Astrocyte (in vitro differentiated cells and primary cell): ENCODE measurements at regions not wholly inside any gene's neighbourhood (a gene's known extent, or its start where the extent isn't known, plus 50 kb on each side); places are given as distances from the start of the nearest gene placed in this dataset.

Experiments
- EZH2 ChIP-seq: IDR thresholded peaks from 2 replicates; pipeline ENCODE4 v1.6.1; 2012; ENCODE audit warnings: mild to moderate bottlenecking, low read length, inconsistent platforms; ENCODE audit not compliant: insufficient read depth
- TF ChIP-seq, protein P1 (sequence below): IDR thresholded peaks from 2 replicates; pipeline ENCODE4 v1.5.1; 2011; ENCODE audit warnings: low read depth, mild to moderate bottlenecking, inconsistent platforms, low read length, moderate library complexity; ENCODE audit not compliant: insufficient read depth

DNA sequence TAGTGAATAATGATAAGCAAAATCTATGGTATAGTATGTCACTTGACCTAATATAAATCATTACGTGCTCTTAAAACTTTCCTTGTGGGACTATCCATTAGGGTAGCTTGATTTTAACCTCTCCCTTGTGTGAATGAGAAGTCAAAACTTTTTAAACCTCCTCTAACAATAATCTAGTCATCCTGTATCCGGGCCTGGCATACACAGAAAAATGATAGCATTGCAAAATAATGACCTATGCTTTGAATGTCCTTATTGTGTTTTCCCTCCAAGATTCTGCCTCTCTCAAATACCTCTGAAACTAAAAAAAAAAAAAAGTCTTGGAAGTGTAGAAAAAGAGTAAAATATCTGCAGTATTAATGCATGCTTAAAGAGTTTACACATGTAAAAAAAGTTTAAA lies 250.0 kb upstream of the NDST3 start:
- TF ChIP-seq, protein P1, sequence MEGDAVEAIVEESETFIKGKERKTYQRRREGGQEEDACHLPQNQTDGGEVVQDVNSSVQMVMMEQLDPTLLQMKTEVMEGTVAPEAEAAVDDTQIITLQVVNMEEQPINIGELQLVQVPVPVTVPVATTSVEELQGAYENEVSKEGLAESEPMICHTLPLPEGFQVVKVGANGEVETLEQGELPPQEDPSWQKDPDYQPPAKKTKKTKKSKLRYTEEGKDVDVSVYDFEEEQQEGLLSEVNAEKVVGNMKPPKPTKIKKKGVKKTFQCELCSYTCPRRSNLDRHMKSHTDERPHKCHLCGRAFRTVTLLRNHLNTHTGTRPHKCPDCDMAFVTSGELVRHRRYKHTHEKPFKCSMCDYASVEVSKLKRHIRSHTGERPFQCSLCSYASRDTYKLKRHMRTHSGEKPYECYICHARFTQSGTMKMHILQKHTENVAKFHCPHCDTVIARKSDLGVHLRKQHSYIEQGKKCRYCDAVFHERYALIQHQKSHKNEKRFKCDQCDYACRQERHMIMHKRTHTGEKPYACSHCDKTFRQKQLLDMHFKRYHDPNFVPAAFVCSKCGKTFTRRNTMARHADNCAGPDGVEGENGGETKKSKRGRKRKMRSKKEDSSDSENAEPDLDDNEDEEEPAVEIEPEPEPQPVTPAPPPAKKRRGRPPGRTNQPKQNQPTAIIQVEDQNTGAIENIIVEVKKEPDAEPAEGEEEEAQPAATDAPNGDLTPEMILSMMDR: no peak
- no peak for TF ChIP-seq EZH2
